Duodenal mucosa (tissue), 2 donors: ENCODE measurements at regions not wholly inside any gene's neighbourhood (a gene's known extent, or its start where the extent isn't known, plus 50 kb on each side); places are given as distances from the start of the nearest gene placed in this dataset.

Source experiments
- H3K27ac ChIP-seq: one replicate; pipeline ENCODE4 v1.7.0; 2013; ENCODE audit warnings: low read depth, low read length
- H3K27me3 ChIP-seq, 2 donors: one replicate each; pipeline ENCODE4 v1.7.0; 2013; ENCODE audit warnings: low read length in 2 of 2, control low read depth in 1 of 2; ENCODE audit not compliant: insufficient read depth in 2 of 2, control insufficient read depth in 1 of 2
- H3K36me3 ChIP-seq, 2 donors: one replicate each; pipeline ENCODE4 v1.7.0; 2013; ENCODE audit warnings: low read length in 2 of 2, control low read depth in 1 of 2; ENCODE audit not compliant: insufficient read depth in 2 of 2, control insufficient read depth in 1 of 2
- H3K4me1 ChIP-seq, 2 donors: one replicate each; pipeline ENCODE4 v1.7.0; 2013; ENCODE audit warnings: low read length in 2 of 2, control low read depth in 1 of 2; ENCODE audit not compliant: insufficient read depth in 2 of 2, control insufficient read depth in 1 of 2
- H3K4me3 ChIP-seq, 2 donors: one replicate each; pipeline ENCODE4 v1.7.0; 2013; ENCODE audit warnings: low read length in 2 of 2, low read depth in 1 of 2
- H3K9ac ChIP-seq, 2 donors: one replicate each; pipeline ENCODE4 v1.7.0; 2013; ENCODE audit warnings: low read length in 2 of 2, low read depth in 1 of 2
- H3K9me3 ChIP-seq, 2 donors: one replicate each; pipeline ENCODE4 v1.7.0; 2013; ENCODE audit warnings: low read length in 2 of 2, control low read depth in 1 of 2; ENCODE audit not compliant: control insufficient read depth in 1 of 2

DNA sequence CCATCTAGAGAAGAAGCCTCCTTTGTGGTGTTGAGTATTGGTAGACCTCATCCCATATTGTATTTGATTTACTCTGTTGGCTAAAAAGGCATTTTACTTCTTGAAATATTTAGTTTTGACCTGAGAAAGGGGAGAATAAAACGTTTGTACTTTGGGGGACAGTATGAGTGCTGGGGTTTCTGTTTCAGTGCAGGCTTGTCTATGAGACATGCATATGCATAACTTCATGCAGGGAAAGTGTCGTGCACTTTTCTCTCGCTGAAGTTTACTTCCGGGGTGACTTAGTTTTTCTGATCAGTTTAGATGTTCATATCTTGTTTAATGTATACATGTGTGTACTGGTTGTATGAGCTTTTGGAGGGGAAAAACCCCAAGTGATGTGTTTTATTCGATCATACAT, 59.5 kb downstream of the UTRN start:
- Histone ChIP-seq H3K4me3 (peak overlapping the region; percentile 37 to 57), H3K4me1 (peaks cover 40 to 47% of the 10 kb centered on the region in 2 donors), H3K9me3 (no peaks in the 10 kb centered on the region), H3K9ac (peak overlapping the region; percentile 30 to 42), H3K27ac (no peak overlapping the region), H3K36me3 (no peaks in the 10 kb centered on the region), H3K27me3 (no peaks in the 10 kb centered on the region)

DNA sequence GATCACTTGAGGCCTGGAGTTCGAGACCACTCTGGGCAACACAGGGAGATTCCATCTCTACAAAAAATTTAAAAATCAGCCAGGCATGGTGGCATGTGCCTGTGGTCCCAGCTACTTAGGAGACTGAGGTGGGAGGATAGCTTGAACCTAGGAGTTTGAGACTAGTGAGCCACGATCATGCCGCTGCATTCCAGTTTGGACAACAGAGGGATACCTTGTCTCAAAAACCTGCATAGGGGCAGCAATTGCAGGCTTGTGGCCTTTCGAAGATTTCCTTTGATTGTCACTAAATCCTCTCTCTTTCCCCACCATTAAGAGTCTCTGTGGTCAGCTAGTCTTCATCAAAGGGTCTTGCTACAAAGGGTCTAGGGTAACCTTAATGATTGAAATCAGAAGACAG, 60.3 kb downstream of the UTRN start:
- Histone ChIP-seq H3K36me3 (no peaks in the 10 kb centered on the region), H3K4me1 (peaks cover 36 to 41% of the 10 kb centered on the region in 2 donors), H3K27me3 (no peaks in the 10 kb centered on the region), H3K4me3 (no peak overlapping the region), H3K27ac (no peak overlapping the region), H3K9ac (no peak overlapping the region), H3K9me3 (no peaks in the 10 kb centered on the region)

DNA sequence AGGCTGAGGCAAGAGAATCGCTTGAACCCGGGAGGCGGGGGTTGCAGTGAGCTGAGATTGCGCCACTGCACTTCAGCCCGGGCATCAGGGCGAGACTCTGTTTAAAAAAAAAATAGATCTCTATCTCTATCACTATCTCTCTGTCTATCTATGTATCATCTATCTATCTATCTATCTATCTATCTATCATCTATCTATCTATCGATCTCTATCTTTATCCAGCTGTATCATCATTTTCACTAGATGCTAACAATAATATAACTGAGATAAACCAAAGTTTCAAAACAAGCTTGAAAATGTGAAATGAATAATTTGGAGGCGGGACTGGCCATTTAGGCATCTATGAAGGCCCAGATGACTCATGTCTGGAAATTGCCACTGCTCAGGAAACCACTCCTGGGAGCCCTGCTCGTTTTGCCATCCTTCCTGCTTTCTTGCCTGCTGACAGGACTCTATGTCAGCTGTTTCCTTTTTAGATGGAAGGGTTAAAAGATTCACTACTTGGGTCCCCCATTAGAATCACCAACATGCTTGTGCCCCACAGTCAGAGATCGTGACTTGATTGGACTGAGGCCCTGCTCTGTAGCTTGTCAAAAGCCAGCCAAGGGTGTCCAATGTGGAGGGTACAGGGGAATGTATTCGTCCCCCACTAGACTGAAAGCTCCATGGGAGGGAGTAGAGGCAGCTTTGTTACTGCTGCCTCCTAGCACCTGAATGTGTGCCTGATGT, 61.7 kb downstream of the UTRN start:
- Histone ChIP-seq H3K9ac (no peak overlapping the region), H3K9me3 (no peaks in the 10 kb centered on the region), H3K4me3 (no peak overlapping the region), H3K27me3 (no peaks in the 10 kb centered on the region), H3K4me1 (peaks cover 25 to 38% of the 10 kb centered on the region in 2 donors), H3K36me3 (no peaks in the 10 kb centered on the region), H3K27ac (no peak overlapping the region)

DNA sequence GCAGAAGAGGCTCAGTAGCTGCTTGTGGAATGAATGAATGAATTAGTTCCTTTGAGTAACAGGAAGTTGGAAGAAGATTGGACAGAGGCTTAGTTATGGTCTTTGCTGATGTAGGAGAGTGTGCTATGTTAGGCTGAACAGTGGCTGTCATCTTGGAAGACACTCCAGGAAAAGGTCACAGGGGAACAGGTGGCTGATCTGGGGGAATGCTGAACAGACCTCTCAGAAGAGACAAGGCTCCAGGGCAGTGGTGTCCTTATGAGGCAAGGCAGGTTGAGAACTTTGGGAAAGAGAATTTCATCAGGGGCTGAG, 62.3 kb downstream of the UTRN start:
- H3K4me1 ChIP-seq: peaks cover 22 to 39% of the 10 kb centered on the region in 2 donors
- H3K27me3 ChIP-seq: no peaks in the 10 kb centered on the region
- H3K27ac ChIP-seq: no peak overlapping the region
- H3K36me3 ChIP-seq: no peaks in the 10 kb centered on the region
- H3K9ac ChIP-seq: no peak overlapping the region
- no peaks in the 10 kb centered on the region for H3K9me3 ChIP-seq
- no peak overlapping the region for H3K4me3 ChIP-seq

DNA sequence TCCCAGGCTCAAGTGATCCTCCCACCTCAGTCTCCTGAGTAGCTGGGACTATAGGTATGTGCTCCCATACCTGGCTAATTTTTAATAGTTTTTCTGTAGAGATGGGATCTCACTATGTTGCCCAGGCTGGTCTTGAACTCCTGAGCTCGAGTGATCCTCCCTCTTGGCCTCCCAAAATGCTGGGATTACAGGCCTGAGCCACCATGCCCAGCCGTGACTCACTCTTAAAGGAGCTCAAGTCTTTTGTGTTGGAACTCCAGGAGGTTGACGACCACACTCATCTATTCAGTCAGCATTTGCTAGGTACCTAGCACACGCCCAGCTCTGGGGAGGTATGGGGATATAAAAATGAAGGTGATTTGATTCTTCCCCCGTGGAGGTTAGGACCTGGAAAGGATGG, 62.8 kb downstream of the UTRN start:
- no peak overlapping the region for H3K27ac ChIP-seq
- no peaks in the 10 kb centered on the region for H3K27me3 ChIP-seq
- no peaks in the 10 kb centered on the region for H3K36me3 ChIP-seq
- no peak overlapping the region for H3K9ac ChIP-seq
- no peaks in the 10 kb centered on the region for H3K9me3 ChIP-seq
- no peak overlapping the region for H3K4me3 ChIP-seq
- H3K4me1 ChIP-seq: peaks cover 19 to 37% of the 10 kb centered on the region in 2 donors

DNA sequence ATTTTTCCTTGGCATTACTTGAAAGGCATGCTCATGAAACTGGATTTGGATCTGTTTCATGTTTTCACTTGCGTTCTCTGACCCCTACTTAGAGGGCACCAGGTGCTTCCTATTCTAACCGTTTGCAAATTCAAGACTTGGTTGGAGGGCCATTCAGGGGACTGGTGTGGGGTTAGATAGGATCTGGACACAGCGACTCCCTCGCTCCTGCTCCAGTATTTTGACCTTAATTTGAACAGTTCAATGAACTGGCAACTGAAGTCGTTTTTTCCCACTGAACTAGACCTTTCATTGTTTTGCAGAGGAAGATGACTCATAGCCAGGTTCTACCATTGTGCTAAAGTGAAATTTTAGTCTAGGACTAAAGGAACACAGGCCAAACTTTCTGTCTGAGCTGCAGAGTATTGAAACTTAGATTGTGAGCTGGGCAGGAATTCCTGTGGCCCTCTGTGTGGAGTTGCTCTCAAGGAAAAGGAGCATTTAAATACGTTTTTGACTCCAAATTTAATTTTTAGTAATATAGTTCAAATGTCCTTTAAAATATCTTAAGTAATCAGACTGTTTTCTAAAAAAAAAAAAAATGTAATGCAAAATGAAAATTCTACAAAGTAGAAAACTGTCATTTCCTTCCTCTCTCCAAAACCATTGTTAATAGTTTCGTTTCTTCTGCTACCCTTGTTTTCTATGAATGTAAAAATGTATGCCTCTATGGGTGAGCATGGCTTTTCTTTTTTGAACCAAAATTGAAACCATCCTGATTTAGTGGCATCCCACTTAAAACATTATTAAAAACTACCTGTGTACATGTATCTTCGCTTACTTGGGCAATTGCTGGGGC, 64.8 kb downstream of the UTRN start:
- no peaks in the 10 kb centered on the region for H3K9me3 ChIP-seq
- no peaks in the 10 kb centered on the region for H3K27me3 ChIP-seq
- H3K4me3 ChIP-seq: no peak overlapping the region
- no peak overlapping the region for H3K9ac ChIP-seq
- H3K4me1 ChIP-seq: peaks cover 4 to 21% of the 10 kb centered on the region in 2 donors
- no peaks in the 10 kb centered on the region for H3K36me3 ChIP-seq
- H3K27ac ChIP-seq: no peak overlapping the region

DNA sequence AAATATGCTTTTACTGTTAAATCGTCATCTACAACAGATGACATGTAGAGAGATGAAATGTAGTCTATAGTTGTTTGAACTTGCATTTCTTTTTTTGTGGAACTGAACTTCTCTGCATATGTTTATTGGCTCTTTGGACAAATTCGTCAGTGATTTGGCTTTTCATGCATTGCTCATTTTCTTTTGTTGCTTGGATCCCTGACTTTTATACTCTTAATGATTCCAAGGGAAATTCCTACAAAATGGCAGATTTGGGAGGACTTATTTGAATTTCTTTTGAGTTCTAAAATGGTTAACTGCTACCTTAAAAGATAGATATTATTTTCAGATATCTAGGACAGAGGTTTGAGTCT, 65.4 kb downstream of the UTRN start:
- Histone ChIP-seq H3K4me3 (no peak overlapping the region), H3K27ac (no peak overlapping the region), H3K36me3 (no peaks in the 10 kb centered on the region), H3K27me3 (no peaks in the 10 kb centered on the region), H3K9me3 (no peaks in the 10 kb centered on the region), H3K9ac (no peak overlapping the region), H3K4me1 (peaks cover 4 to 21% of the 10 kb centered on the region in 2 donors)

DNA sequence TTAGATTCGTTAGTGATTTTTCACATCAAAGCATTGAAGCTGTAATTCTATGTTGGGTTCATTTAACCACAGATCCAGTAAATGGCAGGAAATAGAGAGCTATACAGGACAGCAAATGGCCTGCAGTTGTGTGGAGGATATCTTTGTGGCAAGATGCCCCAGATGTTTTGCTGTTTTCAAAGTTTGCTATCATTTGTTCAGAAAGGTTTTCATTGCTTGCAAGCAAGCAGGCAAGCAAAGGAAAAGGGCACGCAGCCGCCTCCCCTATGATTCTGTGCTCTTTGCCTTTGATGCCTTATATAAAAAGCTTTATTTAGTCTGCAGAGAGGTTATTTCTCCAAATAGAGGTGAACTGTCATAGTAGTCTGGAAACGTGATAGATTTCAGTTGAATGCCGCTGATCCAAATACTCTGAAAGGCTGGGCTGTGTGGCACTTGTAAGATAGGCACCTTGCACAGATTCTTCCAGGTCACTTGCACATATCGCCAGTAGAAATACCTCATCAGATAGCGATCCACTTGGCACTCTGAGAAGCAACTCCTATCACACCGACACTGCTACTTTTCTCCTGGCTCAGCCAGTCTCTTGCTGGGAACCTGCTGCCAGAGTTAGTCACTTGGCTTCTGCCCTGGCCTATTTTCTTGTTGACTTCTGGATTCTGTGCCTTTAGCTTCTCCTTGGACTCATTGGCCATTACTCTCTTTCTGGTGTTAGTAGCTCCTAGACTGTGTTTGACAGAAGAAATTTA, 66.4 kb downstream of the UTRN start:
- H3K27ac ChIP-seq: no peak overlapping the region
- H3K9ac ChIP-seq: peak overlapping the region in 1 of 2 donors; percentile 23
- no peaks in the 10 kb centered on the region for H3K9me3 ChIP-seq
- H3K36me3 ChIP-seq: no peaks in the 10 kb centered on the region
- no peak overlapping the region for H3K4me3 ChIP-seq
- H3K4me1 ChIP-seq: peaks cover 4 to 21% of the 10 kb centered on the region in 2 donors
- no peaks in the 10 kb centered on the region for H3K27me3 ChIP-seq

DNA sequence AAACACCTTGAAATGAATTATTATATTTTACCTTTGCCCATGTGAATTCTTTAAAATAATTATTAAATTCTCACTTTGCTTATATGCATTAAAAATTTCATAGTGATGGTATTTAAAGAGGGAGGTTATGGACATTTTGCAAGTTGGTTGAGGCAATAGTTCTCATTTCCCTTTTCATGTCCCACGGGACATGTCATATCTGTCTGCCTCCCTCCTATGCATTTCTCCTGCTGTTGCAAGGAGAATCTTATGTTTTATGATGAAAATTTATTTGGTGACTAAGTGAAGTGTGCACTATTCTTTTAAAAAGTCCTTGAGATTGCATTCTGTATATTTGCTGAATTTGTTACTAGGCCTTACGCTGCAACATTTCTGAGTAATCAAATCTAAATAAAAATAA, 67.2 kb downstream of the UTRN start:
- no peaks in the 10 kb centered on the region for H3K9me3 ChIP-seq
- no peaks in the 10 kb centered on the region for H3K27me3 ChIP-seq
- peaks cover 4 to 17% of the 10 kb centered on the region in 2 donors for H3K4me1 ChIP-seq
- H3K9ac ChIP-seq: no peak overlapping the region
- no peak overlapping the region for H3K27ac ChIP-seq
- no peaks in the 10 kb centered on the region for H3K36me3 ChIP-seq
- H3K4me3 ChIP-seq: no peak overlapping the region

DNA sequence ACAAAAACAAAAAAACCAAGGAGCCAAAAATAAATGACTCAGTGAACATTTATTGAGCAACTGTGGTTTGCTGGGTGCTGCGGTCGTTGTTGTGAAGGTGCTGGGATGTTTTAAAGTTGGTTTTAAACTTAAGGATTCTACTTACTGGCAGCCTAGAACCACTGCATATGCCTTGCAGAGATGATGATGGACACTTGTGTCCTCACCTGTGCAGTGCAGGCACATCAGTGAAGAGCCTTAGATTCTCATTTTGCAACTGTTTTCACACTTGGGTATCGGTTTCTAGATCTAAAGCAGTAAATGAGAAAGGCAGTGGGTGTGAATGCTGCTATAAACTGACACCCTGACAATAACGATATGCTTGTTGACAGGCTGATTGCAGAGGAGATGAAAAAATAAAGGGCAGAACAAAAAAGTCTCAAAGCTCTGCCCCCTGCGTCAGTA, 68.8 kb downstream of the UTRN start:
- no peaks in the 10 kb centered on the region for H3K36me3 ChIP-seq
- H3K27ac ChIP-seq: no peak overlapping the region
- H3K4me1 ChIP-seq: peaks cover 4 to 17% of the 10 kb centered on the region in 2 donors
- no peak overlapping the region for H3K9ac ChIP-seq
- no peaks in the 10 kb centered on the region for H3K27me3 ChIP-seq
- H3K9me3 ChIP-seq: no peaks in the 10 kb centered on the region
- no peak overlapping the region for H3K4me3 ChIP-seq
